ENCODE measurements at regions not wholly inside any gene's neighbourhood (a gene's known extent, or its start where the extent isn't known, plus 50 kb on each side); places are given as distances from the start of the nearest gene placed in this dataset.

- TF ChIP-seq SIN3A (IDR thresholded peaks at IDR 0.05; ENCODE audit: borderline replicate concordance, insufficient read depth, low read length) (no peak), REST (IDR thresholded peaks at IDR 0.05; ENCODE audit: insufficient read depth in 1 of 2, low read depth in 2 of 2, low read length in 2 of 2) (no peak), POLR2AphosphoS5 (IDR thresholded peaks at IDR 0.05; ENCODE audit: low read depth, low read length) (no peak), FOXP2 (optimal IDR thresholded peaks at IDR 0.05; ENCODE audit: borderline replicate concordance, extremely low read depth, extremely low read length, insufficient read depth) (no peak), TAF1 (IDR thresholded peaks at IDR 0.05; ENCODE audit: borderline replicate concordance, insufficient read depth, low read length) (no peak)
These were observed 630.3 kb upstream of the NRXN1 start for GRCh38 chr2:51662187-51662586.

Data from PFSK-1 (cell line).